ENCODE measurements at regions not wholly inside any gene's neighbourhood (a gene's known extent, or its start where the extent isn't known, plus 50 kb on each side); places are given as distances from the start of the nearest gene placed in this dataset.

DNA sequence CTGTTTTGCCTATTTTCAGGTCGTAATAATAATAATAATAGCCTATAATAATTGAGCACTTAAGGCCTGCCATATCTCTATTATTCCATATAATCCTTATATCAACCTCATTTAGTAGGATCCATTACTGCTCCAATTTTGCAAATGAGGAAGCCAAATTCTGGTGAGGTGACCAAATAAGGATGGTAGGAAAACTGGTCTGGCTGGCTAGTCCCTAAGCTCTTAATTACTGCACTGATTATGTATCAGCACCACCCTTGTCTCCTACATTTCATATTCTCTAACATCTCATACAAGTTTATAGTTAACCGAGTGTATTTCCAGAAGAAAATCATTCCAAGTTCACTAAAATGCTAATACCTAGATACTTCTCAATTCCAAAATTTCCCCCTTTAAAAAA is 166.5 kb upstream of the RGMB start:
- no peak overlapping the region for H3K27ac Mint-ChIP-seq
- no peak for ATAC-seq
- POLR2A ChIA-PET, result no interaction called here
- no peaks in the 10 kb centered on the region for H3K36me3 Mint-ChIP-seq (ENCODE audit: low read depth)
- CTCF ChIA-PET, result no interaction called here
- H3K27me3 Mint-ChIP-seq (ENCODE audit: low read depth), result no peaks in the 10 kb centered on the region
- no peak for DNase-seq
- no peak overlapping the region for H3K4me3 Mint-ChIP-seq
- no peaks in the 10 kb centered on the region for H3K9me3 Mint-ChIP-seq (ENCODE audit: insufficient read depth)
- no peaks in the 10 kb centered on the region for H3K4me1 Mint-ChIP-seq (ENCODE audit: low read depth)

DNA sequence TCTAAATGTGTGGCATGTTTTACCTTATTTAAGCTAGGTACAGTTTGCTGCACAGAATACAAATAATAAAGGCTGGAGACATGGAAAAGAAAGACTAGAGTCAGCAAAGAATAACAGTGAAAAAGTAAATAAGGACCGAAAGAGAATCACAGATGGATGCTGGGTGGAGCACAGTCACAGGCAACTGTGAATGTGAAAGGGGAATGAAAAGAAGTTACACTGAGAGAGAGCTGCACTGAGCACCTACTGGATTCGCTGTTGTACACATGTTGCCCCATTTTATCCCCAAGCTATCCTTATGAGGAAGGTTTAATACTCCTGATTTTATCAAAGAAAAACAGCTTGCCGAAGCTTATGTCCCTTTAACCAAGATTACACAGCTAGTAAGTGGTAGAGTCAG is 165.4 kb upstream of the RGMB start:
- ChIA-PET POLR2A (no interaction called here), CTCF (no interaction called here)
- no peaks in the 10 kb centered on the region for H3K4me1 Mint-ChIP-seq (ENCODE audit: low read depth)
- ATAC-seq (no peak), DNase-seq (no peak)
- H3K27me3 Mint-ChIP-seq (ENCODE audit: low read depth), result no peaks in the 10 kb centered on the region
- H3K27ac Mint-ChIP-seq, result no peak overlapping the region
- H3K4me3 Mint-ChIP-seq, result no peak overlapping the region
- no peaks in the 10 kb centered on the region for H3K36me3 Mint-ChIP-seq (ENCODE audit: low read depth)
- H3K9me3 Mint-ChIP-seq (ENCODE audit: insufficient read depth), result no peaks in the 10 kb centered on the region

DNA sequence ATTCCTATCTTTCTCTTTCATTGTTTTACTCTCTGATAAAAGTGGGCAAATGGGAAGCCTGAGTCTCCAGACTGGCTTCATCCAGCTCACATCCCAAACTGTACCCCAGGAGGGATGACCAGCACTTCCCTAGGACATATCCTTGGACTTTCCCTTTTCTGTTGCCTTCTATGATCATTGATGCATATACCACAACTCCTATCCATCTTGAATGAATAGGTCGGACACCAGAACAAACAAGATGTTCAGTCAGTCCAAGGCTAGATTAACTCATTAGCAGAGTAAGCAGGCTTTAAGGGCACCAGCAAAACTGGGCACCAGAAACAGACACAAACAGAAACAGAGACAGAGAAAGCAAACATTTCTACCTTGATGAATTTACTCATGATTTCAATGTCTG is 159.1 kb upstream of the RGMB start:
- no peak overlapping the region for H3K27ac Mint-ChIP-seq
- H3K9me3 Mint-ChIP-seq (ENCODE audit: insufficient read depth), result no peaks in the 10 kb centered on the region
- DNase-seq (no peak), ATAC-seq (no peak)
- H3K4me1 Mint-ChIP-seq (ENCODE audit: low read depth), result no peaks in the 10 kb centered on the region
- H3K27me3 Mint-ChIP-seq (ENCODE audit: low read depth), result no peaks in the 10 kb centered on the region
- POLR2A ChIA-PET, result no interaction called here
- H3K36me3 Mint-ChIP-seq (ENCODE audit: low read depth), result no peaks in the 10 kb centered on the region
- no peak overlapping the region for H3K4me3 Mint-ChIP-seq
- CTCF ChIA-PET, result no interaction called here

DNA sequence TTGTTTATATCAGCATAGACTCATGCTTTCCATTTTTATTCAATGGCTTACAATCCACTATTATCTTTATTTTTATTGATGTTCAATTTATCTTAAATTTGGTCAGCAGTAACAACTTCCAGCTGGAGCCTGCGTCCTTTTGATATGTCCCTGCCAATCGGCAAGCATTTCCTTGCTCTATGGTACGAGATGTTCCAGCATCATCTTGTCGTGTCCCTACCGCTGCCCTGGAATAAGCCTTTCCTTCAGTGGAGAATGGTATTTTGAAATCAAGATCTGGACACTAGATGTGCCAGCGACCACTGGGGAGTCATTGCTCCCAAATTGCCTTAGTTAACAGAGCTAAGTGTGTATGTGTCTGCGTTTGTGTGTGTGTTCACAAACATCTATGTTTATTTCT is 151.6 kb upstream of the RGMB start:
- Mint-ChIP-seq H3K36me3 (ENCODE audit: low read depth) (no peaks in the 10 kb centered on the region), H3K4me3 (no peak overlapping the region), H3K4me1 (ENCODE audit: low read depth) (no peaks in the 10 kb centered on the region), H3K27me3 (ENCODE audit: low read depth) (no peaks in the 10 kb centered on the region), H3K27ac (no peak overlapping the region), H3K9me3 (ENCODE audit: insufficient read depth) (no peaks in the 10 kb centered on the region)
- ATAC-seq (no peak), DNase-seq (no peak)
- CTCF ChIA-PET, result no interaction called here
- POLR2A ChIA-PET, result no interaction called here

DNA sequence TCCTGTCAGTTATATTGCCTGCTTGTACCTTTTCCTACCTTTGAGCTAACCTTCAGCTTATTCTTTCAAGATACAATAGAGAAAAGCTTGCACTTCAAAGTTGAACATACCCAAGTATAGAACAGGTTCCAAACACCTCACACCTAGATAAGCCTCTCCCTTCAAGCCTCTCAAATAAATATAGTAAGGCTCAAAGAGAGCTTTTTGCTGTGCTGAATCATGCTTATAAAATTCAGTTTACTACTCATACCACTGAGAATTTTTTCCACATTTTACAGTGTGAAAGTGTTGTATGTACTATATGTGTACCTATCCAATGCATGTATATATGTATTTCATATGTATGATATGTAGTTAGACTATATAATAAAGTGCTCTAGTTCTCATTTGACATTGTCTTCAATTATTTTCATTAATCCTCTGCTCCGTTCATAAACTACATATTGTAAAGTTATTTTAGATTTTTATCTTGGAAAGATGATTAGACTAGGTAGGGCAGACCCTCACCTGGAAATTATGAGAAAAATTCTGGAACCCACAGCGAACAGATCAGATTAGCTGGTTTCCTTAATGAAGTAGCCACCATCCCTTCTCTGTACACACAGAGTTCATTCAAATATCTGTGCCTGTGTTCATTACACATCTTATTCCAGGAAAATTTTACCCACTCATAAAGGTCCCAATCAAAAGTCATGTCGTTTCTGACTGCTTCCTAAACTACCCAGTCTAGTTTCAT is 149.2 kb upstream of the RGMB start:
- POLR2A ChIA-PET, result no interaction called here

DNA sequence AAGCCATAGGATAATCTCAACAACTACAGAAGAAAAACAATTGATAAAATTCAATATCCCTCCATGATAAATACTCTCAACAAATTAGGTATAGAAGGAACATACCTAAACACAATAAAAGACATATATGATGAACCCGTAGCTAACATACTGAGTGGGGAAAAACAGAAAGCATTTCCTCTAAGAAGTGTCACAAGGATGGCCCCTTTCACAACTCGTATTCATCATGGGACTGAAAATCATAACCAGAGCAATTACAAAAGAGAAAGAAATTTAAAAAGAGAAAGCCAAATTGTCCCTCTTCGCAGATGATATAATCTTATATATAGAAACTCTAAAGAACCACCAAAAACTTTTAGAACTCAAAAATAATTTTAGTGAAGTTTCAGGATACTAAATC is 146.3 kb upstream of the RGMB start:
- Mint-ChIP-seq H3K4me3 (no peak overlapping the region), H3K27ac (no peak overlapping the region), H3K36me3 (ENCODE audit: low read depth) (no peaks in the 10 kb centered on the region), H3K9me3 (ENCODE audit: insufficient read depth) (no peaks in the 10 kb centered on the region), H3K4me1 (ENCODE audit: low read depth) (no peaks in the 10 kb centered on the region), H3K27me3 (ENCODE audit: low read depth) (no peaks in the 10 kb centered on the region)
- ChIA-PET POLR2A (no interaction called here), CTCF (no interaction called here)
- ATAC-seq (no peak), DNase-seq (no peak)

More for the DNA sequence above, 149.2 kb upstream of the RGMB start:
- no peaks in the 10 kb centered on the region for H3K9me3 Mint-ChIP-seq (ENCODE audit: insufficient read depth)
- H3K4me1 Mint-ChIP-seq (ENCODE audit: low read depth), result no peaks in the 10 kb centered on the region
- no peaks in the 10 kb centered on the region for H3K27me3 Mint-ChIP-seq (ENCODE audit: low read depth)
- DNase-seq, result no peak
- no peak overlapping the region for H3K27ac Mint-ChIP-seq
- H3K4me3 Mint-ChIP-seq, result no peak overlapping the region
- CTCF ChIA-PET, result no interaction called here
- H3K36me3 Mint-ChIP-seq (ENCODE audit: low read depth), result no peaks in the 10 kb centered on the region
- ATAC-seq, result no peak

DNA sequence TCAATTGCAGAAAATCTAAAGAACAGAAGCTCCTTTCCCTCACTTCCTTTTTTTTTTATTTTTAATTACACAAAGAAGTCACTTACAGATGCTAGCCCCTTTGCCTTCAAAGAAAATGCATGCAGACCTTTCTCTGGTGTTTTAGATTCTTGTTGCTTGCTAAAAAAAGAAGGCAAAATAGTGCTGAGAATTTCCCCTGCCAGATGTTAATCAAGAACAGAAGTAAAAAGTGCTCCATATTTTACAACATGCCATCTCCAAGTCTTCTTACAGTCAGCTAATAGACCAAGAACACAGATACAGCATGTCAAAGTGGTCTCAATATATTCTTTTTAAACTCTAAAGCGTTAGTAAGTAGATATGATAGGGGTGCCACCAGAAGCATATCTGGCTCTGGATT is 142.8 kb upstream of the RGMB start:
- POLR2A ChIA-PET, result no interaction called here

DNA sequence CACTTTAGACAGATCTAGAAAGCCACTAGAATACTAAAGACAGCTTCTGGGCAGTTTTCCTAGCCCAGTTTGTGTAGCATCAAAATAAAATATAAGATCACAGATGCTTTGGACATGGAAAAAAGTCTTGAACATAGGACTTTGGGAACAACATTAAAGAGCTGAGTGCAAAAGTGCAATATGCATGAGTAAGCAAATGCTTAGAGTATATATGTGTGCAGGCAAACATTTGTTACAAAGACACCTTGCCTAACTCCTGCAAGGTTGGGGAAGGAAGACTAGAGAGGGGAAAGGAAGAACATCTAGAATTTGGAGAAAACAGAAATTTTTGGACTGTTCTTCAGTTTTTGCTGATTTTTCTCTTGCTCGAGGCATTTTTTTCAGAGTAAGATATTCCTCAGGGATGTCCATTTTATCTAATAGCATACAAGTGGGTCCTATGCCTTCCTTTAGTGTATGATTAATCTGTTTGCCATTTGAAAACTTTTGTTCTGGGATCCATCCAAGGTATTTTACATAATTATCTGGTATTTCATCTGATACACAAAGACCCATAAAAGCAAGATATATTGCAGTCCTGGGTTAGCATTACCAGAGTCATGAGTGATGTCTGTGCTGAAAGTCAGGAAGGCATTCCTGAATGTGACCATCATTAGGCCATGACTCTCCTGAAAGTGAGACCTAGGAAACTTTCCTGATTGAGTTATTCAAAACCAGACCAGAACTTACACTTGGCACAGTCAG is 142.0 kb upstream of the RGMB start:
- Mint-ChIP-seq H3K27ac (no peak overlapping the region), H3K36me3 (ENCODE audit: low read depth) (no peaks in the 10 kb centered on the region), H3K27me3 (ENCODE audit: low read depth) (no peaks in the 10 kb centered on the region), H3K4me3 (no peak overlapping the region), H3K4me1 (ENCODE audit: low read depth) (no peaks in the 10 kb centered on the region), H3K9me3 (ENCODE audit: insufficient read depth) (no peaks in the 10 kb centered on the region)
- ChIA-PET POLR2A (no interaction called here), CTCF (no interaction called here)
- ATAC-seq, result no peak
- no peak for DNase-seq

More for the DNA sequence above, 142.8 kb upstream of the RGMB start:
- ATAC-seq (no peak), DNase-seq (no peak)
- no peaks in the 10 kb centered on the region for H3K27me3 Mint-ChIP-seq (ENCODE audit: low read depth)
- CTCF ChIA-PET, result no interaction called here
- no peak overlapping the region for H3K4me3 Mint-ChIP-seq
- no peaks in the 10 kb centered on the region for H3K36me3 Mint-ChIP-seq (ENCODE audit: low read depth)
- H3K9me3 Mint-ChIP-seq (ENCODE audit: insufficient read depth), result no peaks in the 10 kb centered on the region
- H3K27ac Mint-ChIP-seq, result no peak overlapping the region
- no peaks in the 10 kb centered on the region for H3K4me1 Mint-ChIP-seq (ENCODE audit: low read depth)

DNA sequence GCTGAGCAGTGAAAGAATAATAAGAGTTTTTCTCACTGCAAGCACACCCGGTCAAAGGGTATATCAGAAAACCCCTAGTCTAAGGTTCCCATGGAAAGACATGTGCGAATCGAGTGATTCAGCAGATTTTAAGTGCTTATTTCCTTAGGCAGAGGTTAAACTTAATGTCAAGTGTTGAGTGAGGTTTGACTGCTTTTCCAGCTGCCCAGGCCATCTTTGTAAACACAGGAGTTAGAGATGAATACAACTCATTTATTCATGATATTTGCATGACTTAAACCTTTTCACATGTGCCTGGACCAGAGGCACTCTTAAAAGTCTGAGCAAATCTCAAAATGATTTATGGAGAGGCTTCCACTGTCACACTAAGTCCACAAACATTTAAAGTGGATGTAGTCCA is 137.8 kb upstream of the RGMB start:
- no peak for DNase-seq
- Mint-ChIP-seq H3K4me1 (ENCODE audit: low read depth) (no peaks in the 10 kb centered on the region), H3K27me3 (ENCODE audit: low read depth) (no peaks in the 10 kb centered on the region), H3K27ac (no peak overlapping the region), H3K9me3 (ENCODE audit: insufficient read depth) (no peaks in the 10 kb centered on the region), H3K4me3 (no peak overlapping the region), H3K36me3 (ENCODE audit: low read depth) (no peaks in the 10 kb centered on the region)
- ATAC-seq, result no peak
- ChIA-PET POLR2A (no interaction called here), CTCF (no interaction called here)

DNA sequence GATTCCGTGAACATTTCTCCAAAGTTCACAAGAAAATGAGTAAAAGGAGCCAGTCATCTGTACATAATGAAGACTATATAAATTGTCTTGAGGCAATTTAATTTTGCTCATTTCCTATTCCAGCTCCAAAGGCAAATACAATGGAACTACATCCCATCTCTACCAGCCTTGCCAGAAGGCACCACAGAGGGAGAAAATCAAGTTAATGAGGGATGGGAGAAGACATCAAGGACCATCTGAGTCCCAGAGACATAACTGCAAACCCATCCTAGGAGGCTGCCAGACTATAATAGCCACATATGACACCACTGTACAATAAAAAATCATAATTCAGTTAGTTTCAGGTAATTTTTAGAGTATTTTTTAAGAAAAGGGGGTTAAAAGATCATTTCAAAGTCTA is 136.3 kb upstream of the RGMB start:
- DNase-seq (no peak), ATAC-seq (no peak)
- H3K27ac Mint-ChIP-seq, result no peak overlapping the region
- no peak overlapping the region for H3K4me3 Mint-ChIP-seq
- ChIA-PET POLR2A (no interaction called here), CTCF (no interaction called here)
- H3K4me1 Mint-ChIP-seq (ENCODE audit: low read depth), result no peaks in the 10 kb centered on the region
- no peaks in the 10 kb centered on the region for H3K9me3 Mint-ChIP-seq (ENCODE audit: insufficient read depth)
- H3K27me3 Mint-ChIP-seq (ENCODE audit: low read depth), result no peaks in the 10 kb centered on the region
- no peaks in the 10 kb centered on the region for H3K36me3 Mint-ChIP-seq (ENCODE audit: low read depth)

DNA sequence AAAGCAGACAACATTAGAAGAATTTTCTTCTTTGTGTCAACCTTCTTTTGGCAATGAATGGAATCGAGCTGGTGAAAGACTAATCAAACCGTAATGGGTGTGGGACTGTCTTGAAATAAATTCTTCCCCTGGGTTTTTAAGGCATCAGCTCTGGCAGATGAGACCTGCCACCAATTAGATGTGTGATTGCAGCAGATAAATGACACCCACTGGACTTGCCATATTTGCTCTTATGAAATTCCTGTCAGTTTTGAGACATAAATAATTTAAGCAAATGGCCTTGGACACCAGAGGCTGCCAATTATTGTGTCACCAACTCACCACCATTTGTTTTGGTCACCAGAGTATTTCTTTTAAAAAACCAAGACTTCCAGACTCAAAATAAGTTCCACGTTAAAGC is 135.9 kb upstream of the RGMB start:
- POLR2A ChIA-PET, result no interaction called here
- H3K4me1 Mint-ChIP-seq (ENCODE audit: low read depth), result no peaks in the 10 kb centered on the region
- H3K27ac Mint-ChIP-seq, result no peak overlapping the region
- no peaks in the 10 kb centered on the region for H3K36me3 Mint-ChIP-seq (ENCODE audit: low read depth)
- CTCF ChIA-PET, result no interaction called here
- no peak for ATAC-seq
- H3K9me3 Mint-ChIP-seq (ENCODE audit: insufficient read depth), result no peaks in the 10 kb centered on the region
- H3K27me3 Mint-ChIP-seq (ENCODE audit: low read depth), result no peaks in the 10 kb centered on the region
- H3K4me3 Mint-ChIP-seq, result no peak overlapping the region
- DNase-seq, result no peak

DNA sequence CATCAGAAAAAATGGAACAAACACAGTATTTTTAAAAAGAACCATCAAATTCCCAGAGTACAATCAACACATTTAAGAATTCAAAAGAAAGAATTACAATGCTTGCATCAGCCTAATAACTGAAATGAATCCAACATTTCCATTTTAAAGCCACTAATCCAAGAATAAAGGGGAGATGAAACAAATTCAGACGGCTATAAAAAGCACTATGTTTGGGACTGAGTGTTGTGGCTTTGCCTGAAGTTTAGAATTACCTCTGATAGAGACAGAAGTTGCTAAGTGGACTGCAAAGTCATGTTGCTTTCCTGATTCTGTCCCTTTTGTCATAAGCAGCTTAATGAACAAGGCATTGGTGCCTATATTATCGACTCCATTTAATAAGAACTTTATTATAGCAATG is 135.4 kb upstream of the RGMB start:
- Mint-ChIP-seq H3K4me3 (no peak overlapping the region), H3K36me3 (ENCODE audit: low read depth) (no peaks in the 10 kb centered on the region), H3K9me3 (ENCODE audit: insufficient read depth) (no peaks in the 10 kb centered on the region), H3K27ac (no peak overlapping the region), H3K27me3 (ENCODE audit: low read depth) (no peaks in the 10 kb centered on the region), H3K4me1 (ENCODE audit: low read depth) (no peaks in the 10 kb centered on the region)
- ATAC-seq (no peak), DNase-seq (no peak)
- CTCF ChIA-PET, result no interaction called here
- POLR2A ChIA-PET, result no interaction called here

DNA sequence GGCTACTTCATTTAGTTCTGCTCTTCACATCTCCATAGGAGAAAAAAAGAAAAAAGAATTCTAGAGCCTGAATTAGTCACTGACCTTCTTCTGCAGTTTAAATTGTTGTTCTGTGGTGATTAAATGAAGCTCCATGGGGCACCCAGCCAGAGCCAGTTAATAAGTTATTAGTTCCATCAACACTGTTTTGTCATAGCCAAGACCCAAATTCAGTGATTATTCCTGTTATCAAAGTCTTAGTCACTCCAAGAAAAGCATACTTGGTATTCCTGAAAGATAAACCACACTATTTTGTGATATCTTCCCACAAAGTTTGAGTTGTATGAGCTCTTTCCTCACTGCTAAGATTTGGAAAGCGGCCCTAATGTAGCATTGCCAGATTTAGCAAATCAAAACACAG is 134.8 kb upstream of the RGMB start:
- Mint-ChIP-seq H3K36me3 (ENCODE audit: low read depth) (no peaks in the 10 kb centered on the region), H3K27me3 (ENCODE audit: low read depth) (no peaks in the 10 kb centered on the region), H3K27ac (no peak overlapping the region), H3K4me3 (no peak overlapping the region), H3K4me1 (ENCODE audit: low read depth) (no peaks in the 10 kb centered on the region), H3K9me3 (ENCODE audit: insufficient read depth) (no peaks in the 10 kb centered on the region)
- ChIA-PET POLR2A (no interaction called here), CTCF (no interaction called here)
- ATAC-seq (no peak), DNase-seq (no peak)
